ENCODE measurements at regions not wholly inside any gene's neighbourhood (a gene's known extent, or its start where the extent isn't known, plus 50 kb on each side); places are given as distances from the start of the nearest gene placed in this dataset.
"Not testable (repeated sequence)": the region's sequence is repeated elsewhere in the genome, so short reads cannot be mapped to it uniquely, and the experiment has no call there.

DNA sequence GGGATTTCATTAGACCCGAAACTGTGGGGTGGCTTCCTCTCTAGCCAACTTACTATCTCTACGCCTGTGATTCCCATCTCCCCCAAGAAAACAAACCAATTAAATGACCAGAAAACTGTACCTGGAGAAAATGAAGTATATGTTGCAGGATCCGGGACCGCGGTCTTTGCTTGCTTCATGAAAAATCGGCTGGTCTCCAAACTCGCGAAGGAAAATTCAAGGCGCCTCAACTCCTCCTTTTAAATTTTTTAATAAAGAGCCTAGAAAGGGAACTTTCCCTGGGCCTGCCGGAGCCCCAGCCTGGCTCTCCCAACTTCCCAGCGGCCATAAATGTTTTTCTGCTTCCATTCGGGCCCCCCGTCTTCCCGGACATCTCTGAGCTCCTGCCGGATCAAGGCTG, 110.8 kb upstream of the FOXD4L5 start:
- DNase-seq (ENCODE audit: low spot score) = not testable (repeated sequence)

DNA sequence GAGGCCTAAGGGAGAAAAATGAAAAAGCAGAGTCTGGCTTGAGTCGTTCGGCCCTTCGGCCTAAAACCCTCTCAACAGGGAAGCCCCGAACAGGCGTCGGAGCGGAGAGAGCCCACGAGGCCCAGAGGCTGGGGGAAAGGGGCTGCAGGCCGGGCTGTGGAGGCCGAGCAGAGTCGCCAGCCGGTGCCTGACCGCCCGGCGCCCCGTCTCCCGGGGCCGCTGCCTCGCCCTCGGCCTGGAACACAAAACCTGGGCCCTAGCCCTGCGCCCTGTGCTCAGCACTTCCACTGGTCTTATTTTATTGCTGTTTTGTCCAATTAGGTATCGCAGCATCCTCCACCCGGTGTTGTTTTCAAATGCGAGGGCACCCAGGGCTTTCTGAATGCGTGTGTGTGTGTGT, 110.1 kb upstream of the FOXD4L5 start:
- not testable (repeated sequence) for DNase-seq (ENCODE audit: low spot score)

DNA sequence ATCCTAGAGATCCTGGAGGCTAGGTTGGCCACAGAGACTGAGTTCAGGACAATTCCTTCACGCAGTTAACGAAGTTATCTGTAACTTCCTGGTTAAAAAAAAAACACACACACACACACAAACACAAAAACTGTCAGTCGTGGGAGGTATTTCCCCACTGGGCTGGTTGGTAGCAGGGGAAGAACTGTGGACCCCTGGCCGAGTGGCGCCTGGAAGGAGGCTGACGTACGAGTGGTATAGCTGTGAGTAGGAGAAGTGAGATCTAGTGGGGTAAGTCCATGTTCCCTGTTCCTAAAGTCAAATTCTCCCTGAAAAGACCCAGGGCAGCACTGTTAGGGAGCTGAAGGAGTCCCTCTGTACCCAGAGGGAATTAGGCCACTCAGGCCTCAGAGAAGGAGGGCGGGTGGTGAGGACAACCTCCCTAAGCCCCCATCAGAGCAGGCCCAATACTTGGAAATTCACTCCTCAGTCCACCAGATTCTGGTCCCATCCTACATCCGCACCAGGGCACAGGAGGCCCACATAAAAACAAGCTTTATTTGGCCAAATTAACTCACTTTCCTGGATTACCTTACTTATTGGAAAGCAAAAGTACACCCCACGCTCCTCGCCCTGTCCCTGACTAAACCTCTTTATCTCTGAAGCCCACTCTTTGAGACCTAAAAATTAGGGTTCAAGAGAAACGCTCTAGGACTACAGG, 108.3 kb upstream of the FOXD4L5 start:
- not testable (repeated sequence) for DNase-seq (ENCODE audit: low spot score)

DNA sequence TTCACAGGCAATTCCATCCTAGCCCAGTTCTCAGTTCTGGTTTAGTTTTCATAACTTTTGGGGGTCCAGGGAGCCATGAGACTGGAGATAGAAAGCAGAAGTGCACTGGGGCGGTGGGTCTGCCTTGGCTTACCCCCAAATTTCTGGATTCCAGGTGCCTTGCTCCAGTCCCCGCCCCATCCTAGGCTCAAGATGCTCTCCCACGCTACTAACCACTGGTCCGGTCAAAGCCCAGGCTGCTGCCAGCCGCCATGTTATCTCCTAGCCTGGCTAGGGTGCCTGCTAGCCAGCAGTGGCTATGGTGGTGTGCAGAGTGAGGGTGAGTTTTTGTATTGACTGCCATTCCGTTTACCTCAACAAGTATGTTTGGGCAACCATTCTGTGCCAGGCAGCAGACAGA, 107.6 kb upstream of the FOXD4L5 start:
- not testable (repeated sequence) for DNase-seq (ENCODE audit: low spot score)

DNA sequence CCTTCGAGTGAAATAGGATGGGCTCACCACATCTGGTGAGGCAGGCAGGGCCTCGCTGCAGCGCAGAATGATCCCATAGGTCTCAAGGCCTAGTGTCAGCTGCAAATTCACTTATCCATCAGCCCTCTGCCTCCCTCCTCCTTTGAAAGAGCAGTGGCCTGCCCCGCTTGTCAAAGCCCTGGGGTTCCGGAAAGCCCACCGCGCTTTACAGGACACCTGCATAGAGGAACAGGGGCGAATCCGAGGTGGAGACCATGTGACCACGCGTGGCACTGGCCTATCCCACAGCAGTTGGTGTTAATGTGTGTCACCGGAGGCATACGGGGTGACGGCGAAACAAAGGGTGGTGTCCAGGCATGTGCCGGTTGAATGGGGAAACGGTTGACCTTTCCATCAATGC, 104.7 kb upstream of the FOXD4L5 start:
- not testable (repeated sequence) for DNase-seq (ENCODE audit: low spot score)

DNA sequence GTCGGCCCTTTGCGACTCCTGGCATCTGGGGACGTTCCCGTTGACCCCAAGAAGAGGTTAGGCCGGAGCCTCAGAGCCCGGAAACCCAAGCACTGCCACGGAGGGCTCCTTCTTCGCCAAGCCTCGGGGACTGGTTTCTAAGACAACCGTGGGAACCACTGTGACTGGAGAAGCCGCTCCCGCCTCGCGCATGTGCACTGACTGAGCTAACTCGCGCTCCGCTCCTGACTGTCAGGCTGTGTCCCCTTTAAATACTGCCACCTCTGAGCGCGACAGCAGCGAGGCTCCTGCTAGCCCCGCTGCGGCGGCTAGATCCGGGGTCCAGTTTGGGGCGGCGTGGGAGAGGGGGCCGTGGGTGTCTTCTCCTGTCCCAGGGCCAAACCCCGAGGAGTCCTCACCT, 104.2 kb upstream of the FOXD4L5 start:
- not testable (repeated sequence) for DNase-seq (ENCODE audit: low spot score)

DNA sequence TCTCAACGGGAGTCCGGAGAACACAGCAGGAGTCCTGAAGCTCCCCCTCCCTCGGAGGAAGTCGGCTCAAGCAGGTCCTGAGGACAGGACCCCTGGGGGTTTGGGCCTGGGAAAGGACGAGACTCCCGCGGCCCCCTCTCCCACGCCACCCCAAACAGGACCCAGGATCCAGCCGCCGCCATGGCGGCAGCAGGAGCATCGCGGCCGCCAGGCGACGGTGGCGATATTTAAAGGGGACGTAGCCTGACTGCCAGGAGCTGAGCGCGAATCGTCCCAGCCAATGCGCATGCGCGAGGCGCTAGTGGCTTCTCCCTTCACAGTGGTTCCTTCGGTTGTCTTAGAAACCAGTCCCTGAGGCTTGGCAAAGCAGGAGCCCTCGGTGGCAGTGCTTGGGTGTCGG, 101.7 kb upstream of the FOXD4L5 start:
- peak; percentile 85 for DNase-seq (ENCODE audit: low spot score)

DNA sequence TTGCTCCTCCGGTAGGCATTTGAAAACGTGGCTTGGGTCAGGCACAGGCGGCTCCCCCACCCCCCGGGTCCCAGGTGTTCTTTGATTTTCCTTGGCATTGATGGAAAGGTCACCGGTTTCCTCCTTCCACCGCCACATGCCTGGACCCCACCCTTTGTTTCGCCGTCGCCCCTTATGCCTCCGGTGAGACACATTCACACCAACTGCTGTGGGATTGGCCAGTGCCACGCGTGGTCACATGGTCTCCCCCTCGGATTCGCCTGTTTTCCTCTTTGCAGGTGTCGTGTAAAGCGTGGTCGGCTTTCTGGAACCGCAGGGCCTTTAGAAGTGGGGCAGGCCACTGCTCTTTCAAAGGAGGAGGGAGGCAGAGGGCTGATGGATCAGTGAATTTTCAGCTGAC, 101.2 kb upstream of the FOXD4L5 start:
- DNase-seq (ENCODE audit: low spot score) = not testable (repeated sequence)

DNA sequence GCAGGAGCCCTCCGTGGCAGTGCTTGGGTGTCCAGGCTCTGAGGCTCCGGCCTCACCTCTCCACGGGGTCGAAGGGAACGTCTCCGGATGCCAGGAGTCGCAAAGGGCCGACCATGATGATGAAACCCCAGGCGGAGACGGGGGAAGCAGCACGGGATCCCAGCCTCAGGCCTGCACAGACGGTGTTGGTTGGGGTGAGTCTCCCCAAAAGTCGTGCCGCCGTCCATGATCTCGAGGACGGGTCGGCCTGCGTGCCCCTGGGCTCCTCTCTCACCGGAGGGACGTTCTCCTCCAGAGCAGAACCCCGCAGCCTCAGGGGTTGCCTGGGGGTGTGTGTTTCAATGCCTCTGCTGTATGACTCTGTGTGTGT, 100.6 kb upstream of the FOXD4L5 start:
- not testable (repeated sequence) for DNase-seq (ENCODE audit: low spot score)

DNA sequence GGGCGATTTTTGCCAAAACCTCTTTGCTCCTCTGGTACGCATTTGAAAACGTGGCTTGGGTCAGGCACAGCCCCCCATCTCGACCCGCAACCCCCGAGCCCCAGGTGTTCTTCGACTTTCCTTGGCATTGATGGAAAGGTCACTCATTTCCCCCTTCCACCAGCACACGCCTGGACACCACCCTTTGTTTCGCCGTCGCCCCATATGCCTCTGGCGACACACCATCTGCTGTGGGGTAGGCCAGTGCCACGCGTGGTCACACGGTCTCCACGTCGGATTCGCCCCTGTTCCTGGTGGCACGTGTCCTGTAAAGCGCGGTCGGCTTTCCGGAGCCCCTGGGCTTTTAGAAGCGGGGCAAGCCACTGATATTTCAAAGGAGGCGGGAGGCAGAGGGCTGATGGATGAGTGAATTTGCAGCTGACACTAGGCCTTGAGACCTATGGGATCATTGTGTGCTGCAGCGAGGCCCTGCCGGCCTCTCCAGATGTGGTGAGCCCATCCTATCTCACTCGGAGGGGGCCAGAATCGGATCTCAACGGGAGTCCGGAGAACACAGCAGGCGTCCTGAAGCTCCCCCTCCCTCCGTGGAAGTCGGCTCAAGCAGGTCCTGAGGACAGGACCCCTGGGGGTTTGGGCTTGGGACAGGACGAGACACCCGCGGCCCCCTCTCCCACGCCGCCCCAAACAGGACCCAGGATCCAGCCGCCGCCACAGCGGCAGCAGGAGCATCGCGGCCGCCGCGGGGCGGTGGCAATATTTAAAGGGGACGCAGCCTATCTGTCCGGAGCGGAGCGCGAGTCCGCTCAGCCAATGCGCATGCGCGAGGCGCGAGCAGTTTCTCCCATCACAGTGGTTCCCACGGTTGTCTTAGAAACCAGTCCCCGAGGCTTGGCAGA, 100.0 kb upstream of the FOXD4L5 start:
- not testable (repeated sequence) for DNase-seq (ENCODE audit: low spot score)

DNA sequence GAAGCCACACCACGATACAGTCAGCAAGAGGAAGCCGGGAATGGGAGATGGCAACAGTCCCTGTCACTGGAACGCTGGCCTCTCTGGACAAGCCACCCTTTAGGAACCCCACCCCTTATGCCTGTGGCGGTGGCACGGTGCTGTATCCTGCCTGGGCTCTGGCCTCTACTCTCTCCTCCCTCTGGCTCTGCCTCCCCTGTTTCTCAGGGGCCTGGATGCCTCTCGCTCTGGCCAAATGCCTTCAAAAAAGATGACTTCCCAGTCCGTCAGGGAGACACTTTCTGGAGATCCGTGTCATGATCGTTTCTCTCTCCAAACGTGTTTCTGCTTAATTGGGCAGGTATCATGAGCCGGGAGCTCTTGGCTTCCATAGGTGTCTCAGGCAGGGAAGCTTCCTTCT, 99.1 kb upstream of the FOXD4L5 start:
- not testable (repeated sequence) for DNase-seq (ENCODE audit: low spot score)

DNA sequence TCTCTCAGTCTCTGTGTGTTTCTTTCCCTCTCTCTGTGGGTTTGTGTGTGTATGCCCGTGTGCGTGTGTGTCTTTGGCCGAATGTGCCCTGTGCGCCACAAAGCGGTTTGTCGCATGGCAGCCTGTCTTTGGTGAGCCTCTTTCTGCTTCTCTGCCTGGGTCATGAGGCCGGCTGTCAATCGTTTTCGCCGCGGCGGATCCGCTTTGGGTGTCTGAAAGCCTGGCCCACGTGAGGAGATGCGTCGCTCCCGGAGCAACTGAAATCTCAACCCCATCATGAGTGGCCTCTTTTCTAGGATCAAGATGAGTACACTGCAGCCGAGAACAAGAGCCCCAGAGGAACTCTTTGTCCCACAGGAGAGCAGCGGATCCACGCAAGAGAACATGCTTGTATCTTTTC, 98.6 kb upstream of the FOXD4L5 start:
- DNase-seq (ENCODE audit: low spot score) = not testable (repeated sequence)

DNA sequence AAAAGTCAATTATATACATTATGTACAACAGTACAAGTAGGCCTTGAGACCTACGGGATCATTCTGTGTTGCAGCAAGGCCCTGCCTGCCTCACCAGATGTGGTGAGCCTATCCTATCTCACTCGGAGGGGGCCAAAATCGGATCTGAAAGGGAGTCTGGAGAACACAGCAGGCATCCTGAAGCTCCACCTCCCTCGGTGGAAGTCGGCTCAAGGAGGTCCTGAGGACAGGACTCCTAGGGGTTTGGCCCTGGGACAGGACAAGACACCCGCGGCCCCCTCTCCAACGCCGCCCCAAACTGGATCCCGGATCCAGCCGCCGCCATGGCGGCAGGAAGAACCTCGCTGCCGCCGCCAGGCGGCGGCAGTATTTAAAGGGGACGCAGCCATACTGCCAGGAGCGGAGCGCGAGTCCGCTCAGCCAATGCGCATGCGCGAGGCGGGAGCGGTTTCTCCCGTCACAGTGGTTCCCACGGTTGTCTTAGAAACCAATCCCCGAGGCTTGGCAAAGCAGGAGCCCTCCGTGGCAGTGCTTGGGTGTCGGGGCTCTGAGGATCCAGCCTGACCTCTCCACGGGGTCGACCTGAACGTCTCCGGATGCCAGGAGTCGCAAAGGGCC, 97.8 kb upstream of the FOXD4L5 start:
- not testable (repeated sequence) for DNase-seq (ENCODE audit: low spot score)
